Stimulated activated CD4-positive, alpha-beta T cell treated with anti-CD3 and anti-CD28 coated beads, Interleukin-2, amount 100 ng/mL, for 48 hours (primary cell): ENCODE measurements at regions not wholly inside any gene's neighbourhood (a gene's known extent, or its start where the extent isn't known, plus 50 kb on each side); places are given as distances from the start of the nearest gene placed in this dataset.

Experiments
- DNase-seq, 2 donors: peaks; one replicate each; pipeline ENCODE4 v3.0.0-alpha.2; 2020

DNA sequence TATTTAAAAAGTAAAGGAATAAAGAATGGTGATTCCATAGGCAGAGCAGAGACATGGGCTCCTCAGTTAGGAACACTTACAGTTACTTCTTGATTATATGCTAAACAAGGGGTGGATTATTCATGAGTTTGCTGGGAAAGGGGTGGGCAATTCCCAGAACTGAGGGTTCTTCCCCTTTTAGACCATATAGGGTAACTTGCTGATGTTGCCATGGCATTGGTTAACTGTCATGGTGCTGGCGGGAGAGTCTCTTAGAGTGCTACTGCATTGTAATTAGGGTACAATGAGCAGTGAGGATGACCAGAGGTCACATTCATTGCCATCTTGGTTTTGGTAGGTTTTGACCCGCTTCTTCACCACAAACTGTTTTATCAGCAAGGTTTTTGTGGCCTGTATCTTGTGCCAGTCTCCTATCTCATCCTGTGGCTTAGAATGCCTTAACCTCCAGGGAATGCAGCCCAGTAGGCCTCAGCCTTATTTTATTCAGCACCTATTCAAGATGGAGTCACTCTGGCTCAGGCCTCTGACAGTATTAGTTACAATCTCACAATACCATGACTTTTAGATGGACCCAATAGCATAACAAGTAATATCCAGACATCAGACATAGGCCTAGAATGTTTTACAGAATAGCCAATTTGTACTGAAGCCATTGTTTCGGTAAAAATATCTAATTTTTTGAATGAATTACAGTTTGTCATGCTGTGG lies 106.8 kb downstream of the ZBTB18 start:
- DNase-seq, result no peak

DNA sequence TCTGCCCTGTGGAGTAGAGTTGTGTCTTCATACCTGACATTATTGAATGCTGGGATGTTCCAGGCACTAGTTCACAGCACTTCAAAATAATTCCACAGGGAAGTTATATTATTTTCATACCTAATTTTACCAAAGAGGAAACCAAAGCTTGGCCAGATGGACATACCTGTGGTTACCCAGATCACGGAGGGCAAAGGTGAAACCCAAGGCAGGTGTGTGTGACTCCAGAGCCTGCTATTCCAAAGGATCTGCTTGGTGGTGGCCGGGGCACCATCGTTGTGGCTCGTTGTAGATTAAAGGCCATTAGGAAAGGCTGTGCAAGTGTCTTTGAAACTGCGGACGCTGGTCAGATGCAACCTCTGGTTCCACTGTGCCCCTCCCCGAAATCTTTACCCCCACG lies 108.6 kb downstream of the ZBTB18 start:
- DNase-seq, result no peak

DNA sequence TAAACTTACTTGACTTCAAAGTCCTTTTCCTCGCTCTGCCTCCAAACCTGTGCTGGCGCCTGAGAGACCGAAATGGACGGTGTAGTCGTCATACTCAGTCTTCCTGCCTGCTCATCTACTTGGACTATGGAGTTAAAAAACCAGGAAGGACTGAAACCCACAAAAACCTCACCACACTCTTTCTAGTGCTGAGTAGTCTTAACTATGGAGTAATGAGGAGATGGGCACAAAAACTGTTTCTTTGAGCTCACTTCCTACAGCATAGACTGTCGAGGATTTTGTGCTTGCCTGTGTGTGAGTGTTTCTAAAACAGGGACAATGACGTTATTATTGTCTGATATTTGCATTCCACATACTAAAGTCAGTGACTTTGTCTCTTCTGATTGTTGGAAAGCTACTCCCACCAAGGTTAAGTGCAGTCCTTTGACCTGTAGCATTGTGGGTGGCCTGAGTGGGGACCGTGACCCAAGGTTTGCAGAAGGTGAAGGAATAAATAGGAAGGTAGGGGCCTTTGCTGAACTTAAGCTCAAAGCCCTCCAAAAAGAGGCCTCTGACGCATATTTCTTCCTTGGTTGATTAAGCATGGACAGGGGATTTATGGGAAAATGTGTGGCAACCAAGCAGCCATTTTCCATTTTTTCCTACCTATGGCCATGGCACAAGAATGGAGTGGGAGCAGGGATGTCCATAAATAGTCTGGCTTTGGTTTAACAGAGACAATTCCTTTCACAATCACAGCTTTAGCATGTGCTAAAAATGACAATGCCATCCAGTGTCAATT lies 109.6 kb downstream of the ZBTB18 start:
- DNase-seq, result no peak

DNA sequence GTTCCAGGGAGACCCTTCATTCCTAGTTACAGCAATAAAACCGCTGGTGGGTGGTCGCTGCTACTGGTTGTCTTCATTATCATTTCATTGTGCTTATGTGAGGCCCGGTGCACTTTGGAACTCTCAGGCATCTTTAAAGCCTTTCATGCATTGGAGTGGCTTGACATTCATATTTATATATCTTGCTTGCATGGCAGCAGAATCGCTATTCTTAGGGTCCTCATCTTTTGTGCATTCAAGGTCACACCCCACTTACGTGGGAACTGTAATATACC lies 110.1 kb downstream of the ZBTB18 start:
- DNase-seq, result no peak

DNA sequence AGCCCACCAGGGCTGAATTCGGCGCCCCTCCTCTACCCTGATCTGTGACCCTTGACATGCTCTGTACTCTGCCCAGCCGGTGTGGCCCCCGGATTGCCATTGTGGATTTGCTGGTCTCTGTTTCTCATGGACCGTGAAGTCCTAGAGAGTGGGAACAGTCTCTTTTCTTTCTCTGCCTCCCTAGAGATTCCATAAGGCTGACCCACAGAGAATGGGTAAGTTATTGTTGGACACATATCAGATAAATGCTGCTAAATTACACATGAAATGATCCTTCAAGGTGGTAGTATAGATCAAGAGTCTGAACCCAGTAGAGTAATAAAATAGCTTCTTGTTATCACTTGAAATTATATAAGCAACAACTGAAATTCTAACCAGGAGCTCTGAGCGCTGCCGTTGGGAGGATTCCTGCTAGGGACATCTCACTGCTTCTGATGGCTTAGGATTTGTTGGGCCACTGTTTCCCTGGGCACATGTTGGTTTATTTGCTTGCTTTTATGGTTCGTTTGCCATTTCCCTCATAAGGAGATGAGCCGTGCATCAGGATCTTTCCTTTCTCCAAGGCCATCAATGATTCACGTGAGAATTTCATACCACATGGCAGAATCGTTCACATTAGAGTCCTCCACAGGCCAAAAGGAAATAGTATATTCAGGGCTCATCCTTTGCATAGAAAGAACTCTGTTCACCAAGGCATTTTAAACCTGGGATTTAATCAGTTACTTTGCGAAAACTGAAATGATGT lies 111.9 kb downstream of the ZBTB18 start:
- DNase-seq, result no peak

DNA sequence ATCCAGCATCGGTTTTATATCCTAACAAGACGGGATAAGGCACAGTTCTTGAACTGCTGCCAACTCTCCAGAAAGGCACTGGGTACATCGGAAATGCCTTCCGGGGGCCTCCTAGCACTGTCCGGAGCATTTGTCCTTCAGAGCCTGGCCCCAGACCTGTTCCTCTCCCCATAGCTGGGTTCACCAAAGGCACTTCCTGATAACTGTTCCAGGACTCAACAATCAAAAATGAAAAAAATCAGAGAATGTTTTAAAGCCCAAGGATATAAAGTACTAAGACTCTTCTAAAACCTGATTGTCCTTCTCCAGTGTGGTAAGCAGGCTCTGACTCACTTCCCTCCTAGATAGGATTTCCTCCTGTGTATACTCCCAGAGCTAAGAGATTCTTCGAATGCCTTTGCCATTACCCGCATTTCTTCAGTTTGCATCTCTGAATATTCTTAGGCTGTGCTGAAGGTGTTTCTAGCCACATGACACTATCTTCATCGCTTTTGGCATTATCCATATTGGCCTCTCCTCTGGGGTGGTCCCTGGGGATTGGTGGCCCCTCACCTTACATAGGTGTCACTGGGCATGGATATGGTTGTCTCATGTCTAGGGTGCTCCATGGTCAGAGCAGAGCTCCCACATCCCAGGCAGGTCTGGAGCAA lies 112.9 kb downstream of the ZBTB18 start:
- no peak for DNase-seq

DNA sequence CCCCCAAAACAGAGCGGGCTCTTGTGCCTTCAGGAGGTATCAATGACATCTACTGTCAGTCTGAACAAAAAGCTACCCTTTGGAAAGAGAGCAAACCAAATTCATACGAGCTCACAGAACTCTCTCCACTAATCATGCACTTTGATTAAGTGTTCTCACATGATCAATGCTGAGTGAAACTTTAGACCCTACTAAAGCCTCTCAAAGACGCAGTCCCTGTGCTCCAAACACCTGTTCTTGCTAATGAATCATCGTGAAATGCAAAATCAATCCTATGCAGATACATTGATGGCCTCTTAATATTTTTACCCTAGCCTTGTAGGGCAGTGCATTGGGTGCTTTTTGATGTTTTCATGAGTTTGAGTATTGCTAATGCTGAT lies 113.4 kb downstream of the ZBTB18 start:
- no peak for DNase-seq

DNA sequence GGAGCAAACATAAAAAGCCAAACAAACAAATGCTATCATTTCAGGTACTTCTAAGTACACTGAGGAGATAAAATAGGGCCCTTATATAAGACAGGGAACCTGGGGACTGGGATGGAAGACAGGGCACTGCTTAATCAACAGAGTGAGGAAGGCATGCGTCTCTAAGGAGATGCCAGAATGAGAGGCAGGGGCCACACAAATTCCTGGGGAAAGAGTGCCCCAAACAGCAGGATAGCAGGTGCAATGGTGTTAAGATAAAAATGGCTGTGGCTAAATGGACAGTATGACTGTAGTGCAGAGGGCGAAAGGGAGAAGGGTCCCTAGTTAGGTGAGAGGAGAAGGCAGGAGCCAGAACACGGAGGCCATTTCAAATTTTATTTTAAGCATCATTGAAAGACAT lies 113.9 kb downstream of the ZBTB18 start:
- DNase-seq, result no peak

DNA sequence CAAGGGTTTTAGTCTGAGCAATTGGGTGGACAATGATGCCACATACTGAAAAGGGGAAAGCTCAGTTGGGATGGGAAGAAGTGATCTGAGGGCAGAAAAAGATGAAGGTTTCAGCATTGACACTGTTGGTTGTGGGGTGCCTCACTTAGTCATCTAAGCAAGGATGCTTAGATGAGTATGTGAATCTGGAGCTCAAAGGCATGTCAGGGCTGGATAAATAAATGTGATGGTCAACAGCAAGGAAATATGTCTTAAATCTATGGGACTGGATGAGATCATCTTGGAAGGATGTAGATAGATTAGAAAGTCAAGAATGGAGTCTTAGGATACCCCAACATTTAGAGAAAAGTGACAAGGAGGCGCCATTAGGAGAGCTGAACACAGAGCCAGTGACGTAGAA lies 114.6 kb downstream of the ZBTB18 start:
- DNase-seq, result no peak

DNA sequence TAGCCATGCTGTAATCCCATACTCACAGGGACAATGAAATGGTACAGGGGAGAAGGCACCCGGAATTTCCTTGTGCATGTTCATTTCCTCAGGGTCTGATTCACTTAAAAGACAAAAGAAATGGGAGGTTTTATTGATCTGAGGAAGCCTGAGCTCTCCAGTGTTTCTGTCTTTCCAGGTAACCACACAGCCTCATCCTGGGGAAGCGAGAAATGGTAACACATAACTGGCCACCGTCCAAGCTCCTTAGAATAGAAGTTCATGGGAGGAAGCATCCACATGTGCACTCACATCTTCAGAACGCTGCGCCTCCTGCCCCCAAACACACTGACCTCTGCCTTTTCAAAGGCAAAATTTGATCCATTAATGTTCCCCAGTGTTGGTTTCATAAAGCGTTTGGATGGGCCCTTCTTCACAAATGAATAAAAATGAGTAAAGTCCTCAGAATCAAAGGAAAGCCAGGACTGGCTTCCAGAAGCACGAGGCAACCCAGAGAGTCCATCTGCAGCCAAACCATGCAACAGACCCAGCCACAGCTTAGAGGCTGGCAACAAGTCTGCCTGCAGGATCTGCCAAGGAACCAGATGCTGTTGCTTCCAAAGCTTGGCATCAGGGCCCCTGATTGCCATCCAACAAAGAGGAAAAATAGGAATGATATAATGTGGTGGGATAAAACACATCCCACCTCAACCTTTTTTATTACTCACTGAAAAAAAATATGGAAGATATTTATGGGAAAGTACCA lies 120.3 kb downstream of the ZBTB18 start:
- DNase-seq, result no peak

DNA sequence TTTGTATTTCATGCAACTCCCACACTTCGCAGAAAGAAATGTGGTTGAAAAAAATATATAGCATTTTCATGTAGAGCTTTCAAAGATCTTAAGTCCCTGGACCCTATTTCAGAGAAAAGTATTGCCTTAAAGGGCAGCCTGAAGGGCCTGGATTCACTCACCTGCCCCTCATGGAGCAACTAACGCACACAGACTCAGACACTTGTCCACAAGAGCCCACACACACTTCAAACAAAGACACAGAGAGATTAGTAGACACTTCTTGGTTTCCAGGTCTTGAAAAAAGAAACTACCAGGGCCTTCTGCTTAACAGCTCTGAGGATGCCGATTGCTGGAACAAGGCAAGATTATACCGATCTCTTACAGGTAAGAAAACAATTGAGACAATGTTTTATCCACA lies 122.2 kb downstream of the ZBTB18 start:
- no peak for DNase-seq

DNA sequence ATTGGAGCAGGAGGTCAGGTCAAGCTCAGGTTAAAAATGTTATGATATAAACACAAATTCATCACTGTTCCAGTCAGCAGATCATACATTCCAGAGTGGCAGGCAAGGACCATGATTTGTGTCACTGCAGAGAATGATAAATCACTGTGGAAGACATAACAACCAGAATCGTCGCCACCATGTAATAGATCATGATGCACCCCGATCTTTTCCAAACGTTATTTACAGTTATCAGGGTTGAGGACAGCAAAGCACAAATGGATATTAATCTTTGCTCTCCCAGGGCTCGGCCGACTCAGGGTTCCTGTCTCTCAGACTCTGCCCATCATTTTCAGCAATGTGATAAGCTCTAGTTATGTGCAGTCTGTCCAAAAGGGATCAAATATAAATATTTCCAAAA lies 122.7 kb downstream of the ZBTB18 start:
- DNase-seq, result no peak

DNA sequence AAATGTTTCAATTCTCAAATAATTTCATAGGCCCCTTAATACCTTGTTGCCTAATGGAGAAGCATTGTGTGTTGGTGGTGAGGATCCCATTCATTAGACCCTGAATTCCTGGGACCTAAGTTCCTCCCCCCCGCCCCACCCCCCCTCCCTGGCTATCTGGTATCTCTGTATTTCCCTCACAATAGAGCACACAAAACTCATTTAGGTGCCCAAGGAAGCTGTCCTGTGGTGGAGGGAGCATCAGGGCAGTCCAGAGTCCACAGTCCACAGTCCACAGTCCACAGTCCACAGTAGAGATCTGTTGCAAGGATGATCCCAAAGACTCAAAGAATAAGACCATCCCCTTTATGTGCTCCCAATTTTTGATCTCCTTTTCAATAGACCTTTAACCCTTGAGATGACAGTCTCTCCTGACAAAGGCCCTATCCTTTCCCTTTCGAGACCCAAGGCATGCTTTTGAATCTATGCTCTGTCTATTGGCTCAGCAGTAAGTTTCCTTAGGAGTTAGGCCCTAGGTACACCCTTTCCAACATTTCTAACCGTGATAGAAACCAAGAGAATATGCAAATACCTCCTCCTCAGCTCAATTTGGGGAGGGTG lies 123.9 kb downstream of the ZBTB18 start:
- DNase-seq, result no peak

DNA sequence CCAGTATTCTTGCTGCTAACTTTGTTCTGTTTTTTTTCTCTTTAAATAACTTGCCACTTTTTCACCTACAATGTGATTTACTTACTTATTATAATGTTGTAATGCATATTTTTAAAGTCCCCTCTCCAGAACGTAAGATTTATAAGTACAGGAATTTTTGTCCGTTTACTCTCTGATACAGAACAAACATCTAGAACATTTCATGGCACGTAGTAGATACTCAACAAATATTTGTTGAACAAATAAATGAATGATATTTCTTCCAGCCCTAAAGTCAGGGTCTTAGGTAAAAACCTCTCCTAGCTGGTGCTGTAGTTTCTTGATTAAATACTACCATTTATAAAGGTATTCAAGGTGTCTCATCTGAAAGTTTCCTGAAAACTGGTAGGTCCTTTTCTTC lies 125.1 kb downstream of the ZBTB18 start:
- DNase-seq, result no peak

DNA sequence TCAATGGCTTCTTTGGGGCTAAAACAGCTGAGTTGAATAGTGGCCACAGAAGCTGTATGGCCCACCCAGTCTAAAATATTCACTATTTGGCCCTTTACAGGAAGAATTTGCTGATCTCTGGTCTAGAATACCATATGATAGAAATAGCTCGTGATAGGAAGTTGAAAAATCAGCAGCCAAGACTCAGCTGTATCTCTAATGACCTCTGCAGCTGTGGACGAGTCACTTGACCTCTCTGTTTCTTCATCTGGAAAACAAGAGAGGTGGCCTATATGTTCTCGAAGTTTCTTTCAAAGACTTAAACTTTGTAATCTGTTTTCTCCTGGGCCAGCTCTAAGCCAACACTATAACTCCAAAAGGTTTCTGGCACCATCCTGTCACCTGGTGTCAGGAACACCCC lies 129.2 kb downstream of the ZBTB18 start:
- DNase-seq, result no peak

DNA sequence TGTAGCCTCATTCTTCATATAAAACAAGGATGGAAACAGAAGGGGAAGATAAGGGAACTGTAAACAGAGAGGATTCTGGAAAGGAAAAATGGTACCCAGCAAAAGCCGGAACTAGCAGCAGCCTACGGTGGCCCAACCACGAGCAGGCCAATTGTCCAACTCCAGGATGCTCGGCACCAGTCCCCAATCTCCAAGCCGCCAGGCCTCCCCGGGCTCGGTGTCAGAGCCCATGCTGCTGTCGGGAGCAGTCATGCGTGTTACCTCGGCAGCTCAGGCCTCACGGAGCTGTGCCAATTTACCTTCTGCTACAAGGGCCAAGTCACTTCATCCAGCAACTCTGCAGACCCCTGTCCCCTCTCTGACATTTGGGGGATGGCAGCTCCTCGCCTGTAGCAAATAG lies 130.8 kb downstream of the ZBTB18 start:
- no peak for DNase-seq

DNA sequence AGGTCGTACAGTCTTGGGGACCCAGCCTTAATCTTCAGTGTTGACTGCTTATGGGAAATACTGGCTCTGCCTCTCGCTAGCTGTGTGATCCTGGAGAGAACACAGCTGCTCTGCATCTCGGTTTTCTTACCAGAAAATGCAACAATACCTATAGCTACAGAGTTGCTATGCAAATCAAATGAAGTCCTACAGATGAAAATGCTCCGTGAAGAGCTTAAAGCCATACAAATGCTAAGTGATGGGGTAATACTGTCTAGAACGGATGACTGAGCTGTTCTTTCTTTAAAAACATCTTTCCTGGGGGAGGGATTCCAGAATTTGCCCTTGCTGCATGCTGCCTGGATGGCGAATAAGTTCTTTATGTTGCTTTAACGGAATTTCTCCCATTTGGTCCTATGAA lies 132.0 kb downstream of the ZBTB18 start:
- DNase-seq, result no peak

DNA sequence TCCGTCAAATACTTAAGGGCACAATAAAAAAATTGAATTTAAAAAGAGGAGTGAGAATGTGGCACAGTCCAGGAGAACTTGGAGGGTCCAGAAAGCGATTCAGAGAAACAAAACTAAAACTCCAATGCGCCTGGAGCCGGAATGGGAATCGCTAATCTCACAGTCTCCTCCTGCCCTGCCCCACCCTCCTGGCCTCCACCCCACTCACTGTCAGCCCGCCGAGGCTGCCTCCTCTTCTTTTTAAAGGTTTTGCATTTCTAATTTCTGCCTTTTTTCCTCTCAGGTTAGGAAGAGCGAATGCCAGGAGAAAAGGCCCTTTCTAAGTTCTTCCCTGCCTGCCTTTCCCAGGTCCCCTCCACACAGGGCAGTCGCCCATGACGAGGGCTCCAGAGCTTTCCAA lies 135.3 kb downstream of the ZBTB18 start:
- DNase-seq, result no peak

DNA sequence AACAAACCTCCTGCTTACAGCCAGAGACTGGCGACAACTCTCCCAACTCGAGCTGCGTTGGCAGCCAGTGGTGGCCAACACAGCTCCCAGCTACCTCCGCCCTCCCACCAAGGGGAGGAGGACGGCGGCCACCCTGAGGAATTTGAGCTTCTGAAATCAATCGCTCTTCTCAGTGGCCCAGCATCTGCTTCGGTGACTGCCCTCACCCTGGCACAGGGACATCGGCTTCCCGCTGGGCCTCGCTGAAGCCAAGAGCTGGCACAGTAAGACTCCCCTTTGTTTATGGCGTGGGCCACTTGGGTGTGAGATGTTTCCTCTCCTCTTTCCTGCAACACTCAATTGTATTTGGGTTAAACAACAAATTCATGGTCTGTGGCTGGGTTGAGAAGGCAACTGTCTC lies 136.2 kb downstream of the ZBTB18 start:
- no peak for DNase-seq

DNA sequence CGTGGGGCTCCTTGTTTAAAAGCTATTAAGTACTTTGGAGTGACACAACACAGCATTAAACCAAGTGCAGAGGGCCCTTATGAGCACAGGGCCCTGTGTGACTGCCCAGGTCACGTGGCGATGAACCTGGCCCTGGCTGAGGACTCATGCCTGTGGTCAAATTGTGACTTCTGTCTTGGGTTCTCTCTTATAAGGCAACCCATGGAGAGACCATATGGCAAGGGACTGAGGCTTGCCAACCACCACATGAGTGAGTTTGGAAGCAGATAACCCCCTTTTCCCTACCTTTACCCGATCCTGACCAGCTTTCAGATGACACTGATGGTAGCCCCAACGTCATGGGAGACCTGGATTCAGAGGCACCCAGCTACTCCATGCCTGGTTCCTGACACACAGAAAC lies 140.5 kb downstream of the ZBTB18 start:
- DNase-seq, result no peak

DNA sequence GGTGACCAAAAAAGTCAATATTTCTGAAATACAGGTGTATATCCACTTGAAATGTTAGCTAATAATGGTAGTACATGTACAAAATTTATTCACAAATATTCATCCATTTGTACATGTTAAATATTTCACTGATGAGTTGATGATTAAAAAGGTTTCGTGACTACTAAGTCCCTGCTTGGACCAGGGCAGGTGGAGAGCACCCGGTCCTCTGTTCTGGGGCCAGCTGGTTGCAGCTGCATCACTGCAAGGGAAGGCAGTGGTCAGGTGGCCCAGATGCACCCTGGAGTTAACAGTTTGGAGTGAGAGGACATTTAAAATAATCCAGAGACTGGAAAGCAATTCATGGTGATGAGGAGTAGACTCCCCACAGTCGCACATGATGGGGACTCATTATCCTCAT lies 141.2 kb downstream of the ZBTB18 start:
- no peak for DNase-seq

DNA sequence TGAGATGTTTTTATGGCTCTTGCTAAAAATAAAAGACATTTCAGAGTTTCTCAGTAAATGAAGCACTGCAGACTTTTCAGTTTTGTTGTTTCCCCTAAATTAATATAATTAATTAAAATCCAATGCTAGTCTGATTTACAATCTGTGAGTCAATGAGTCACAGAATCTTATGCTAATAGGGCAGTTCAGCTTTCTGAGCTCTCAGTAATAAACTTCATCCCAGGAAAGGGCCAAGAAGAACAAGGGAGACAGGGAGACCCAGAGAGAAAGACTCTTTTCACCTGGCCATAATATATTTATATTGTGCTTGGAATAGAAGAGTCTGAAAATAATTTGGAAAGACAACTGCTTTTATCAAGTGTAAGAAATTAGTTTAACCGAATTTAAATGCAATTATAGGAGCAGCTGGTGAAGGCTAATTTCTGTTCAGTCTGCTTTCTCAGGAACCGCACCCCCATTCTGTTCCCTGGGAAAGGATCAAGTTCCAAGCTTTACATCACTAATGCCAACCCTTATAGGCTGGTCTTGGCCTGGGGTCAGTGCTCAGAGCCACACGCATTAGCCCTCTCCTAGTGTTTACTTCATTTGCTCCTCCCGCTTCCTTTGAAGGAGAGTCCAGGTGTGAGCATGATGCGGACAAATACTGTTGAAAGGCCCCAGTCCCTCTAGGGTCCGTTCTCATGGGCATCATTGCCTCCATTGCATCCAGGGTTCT lies 145.6 kb downstream of the ZBTB18 start:
- DNase-seq, result no peak
